ENCODE measurements at regions not wholly inside any gene's neighbourhood (a gene's known extent, or its start where the extent isn't known, plus 50 kb on each side); places are given as distances from the start of the nearest gene placed in this dataset.

- TF ChIP-seq CTCF (conservative IDR thresholded peaks at IDR 0.05) (no peak), ZFX (IDR thresholded peaks at IDR 0.05) (no peak)
Observed at GRCh38 chr2:149861034-149861433, 273.5 kb upstream of the MMADHC start.

All from C4-2B (cell line).